Lung (tissue), 11 donors: ENCODE measurements at regions not wholly inside any gene's neighbourhood (a gene's known extent, or its start where the extent isn't known, plus 50 kb on each side); places are given as distances from the start of the nearest gene placed in this dataset.

Source experiments
- ATAC-seq: fragments of 200-7000 bp; cut with Tn5 transposase; one replicate; pipeline ENCODE4 v1.9.1; 2020; ENCODE audit warnings: moderate number of reproducible peaks; ENCODE audit not compliant: insufficient read depth, low FRiP score
- DNase-seq, 3 donors: peaks; one replicate each; pipeline ENCODE4 v3.0.0-alpha.2; 2013 to 2017
- H3K27ac ChIP-seq, 2 donors: one replicate each; pipeline ENCODE4 v1.5.1; 2013; ENCODE audit warnings: mild to moderate bottlenecking in 2 of 2, moderate library complexity in 2 of 2, control low read depth in 1 of 2, inconsistent platforms in 1 of 2, low read depth in 1 of 2, low read length in 1 of 2
- H3K27me3 ChIP-seq, 3 donors: one replicate each; pipeline ENCODE4 v1.5.1; 2013; ENCODE audit warnings: low read length in 2 of 3; ENCODE audit not compliant: control insufficient read depth in 3 of 3, insufficient read depth in 3 of 3
- H3K36me3 ChIP-seq, 4 donors: one replicate each; pipeline ENCODE4 v1.5.1; 2013; ENCODE audit warnings: low read length in 4 of 4, mild to moderate bottlenecking in 1 of 4, moderate library complexity in 1 of 4; ENCODE audit not compliant: control insufficient read depth in 4 of 4, insufficient read depth in 4 of 4
- H3K4me1 ChIP-seq, 5 donors: one replicate each; pipeline ENCODE4 v1.5.1; 2013; ENCODE audit warnings: low read length in 5 of 5, mild to moderate bottlenecking in 2 of 5, moderate library complexity in 1 of 5; ENCODE audit not compliant: control insufficient read depth in 5 of 5, insufficient read depth in 5 of 5
- H3K4me3 ChIP-seq: one replicate; pipeline ENCODE4 v1.5.1; 2013; ENCODE audit warnings: mild to moderate bottlenecking, control low read depth, moderate library complexity
- H3K9ac ChIP-seq, 2 donors: one replicate each; pipeline ENCODE4 v1.5.1; 2013; ENCODE audit warnings: low read length in 2 of 2, control low read depth in 1 of 2; ENCODE audit not compliant: insufficient read depth in 1 of 2
- H3K9me3 ChIP-seq, 4 donors: one replicate each; pipeline ENCODE4 v1.5.1; 2013; ENCODE audit warnings: low read length in 3 of 4, mild to moderate bottlenecking in 1 of 4, moderate library complexity in 1 of 4; ENCODE audit not compliant: control insufficient read depth in 4 of 4, insufficient read depth in 3 of 4
- CTCF ChIP-seq: IDR thresholded peaks from 2 replicates; pipeline ENCODE4 v1.5.1; 2012; ENCODE audit warnings: mild to moderate bottlenecking; ENCODE audit errors: control extremely low read depth, extremely low read depth
- WGBS, 2 donors: extraction: QIAGEN DNeasy Blood & Tissue Kit; methylation state at CpG; one replicate each; pipeline ENCODE4 v1.1.7; 2013; 5-methylcytosine and 5-hydroxymethylcytosine counted together
- donor health status: control.
- donor health status: control.
- donor health status: Bipolar disorder and iron deficiency.
- donor health status: healthy.
- donor health status: DM: yes; HTN: yes; CAD: no.

GRCh38 chr18:64365106-64365505 lies 216.2 kb upstream of the LINC00305 start:
- H3K9me3 ChIP-seq = peaks cover 0 to 5% (median 0%) of the 10 kb centered on the region in 4 donors
- no peak for TF ChIP-seq CTCF
- no peaks in the 10 kb centered on the region for H3K27me3 ChIP-seq
- no peak for ATAC-seq
- H3K4me3 ChIP-seq = no peak overlapping the region
- peaks cover 0 to 2% (median 0%) of the 10 kb centered on the region in 5 donors for H3K4me1 ChIP-seq
- no peaks in the 10 kb centered on the region for H3K36me3 ChIP-seq
- 53 to 62% methylated on average over 4 of the region's 4 CpGs for WGBS, 2 donors
- peak in 2 of 3 donors; percentile 15 to 21 for DNase-seq
- H3K9ac ChIP-seq = no peak overlapping the region
- no peak overlapping the region for H3K27ac ChIP-seq

GRCh38 chr18:64337673-64338072 lies 188.8 kb upstream of the LINC00305 start:
- Histone ChIP-seq H3K9ac (no peak overlapping the region), H3K27ac (no peak overlapping the region), H3K27me3 (no peaks in the 10 kb centered on the region), H3K36me3 (no peaks in the 10 kb centered on the region), H3K4me3 (no peak overlapping the region), H3K4me1 (no peaks in the 10 kb centered on the region), H3K9me3 (no peaks in the 10 kb centered on the region)
- ATAC-seq = no peak
- 91 to 96% methylated on average over 3 of the region's 3 CpGs for WGBS, 2 donors
- no peak for DNase-seq
- TF ChIP-seq CTCF = no peak

GRCh38 chr18:64337018-64337417 lies 188.1 kb upstream of the LINC00305 start:
- no peaks in the 10 kb centered on the region for H3K9me3 ChIP-seq
- 60 to 69% methylated on average over 2 of the region's 2 CpGs for WGBS, 2 donors
- DNase-seq (no peak), ATAC-seq (no peak)
- H3K36me3 ChIP-seq = no peaks in the 10 kb centered on the region
- no peak overlapping the region for H3K4me3 ChIP-seq
- no peak for TF ChIP-seq CTCF
- no peaks in the 10 kb centered on the region for H3K4me1 ChIP-seq
- H3K27ac ChIP-seq = no peak overlapping the region
- H3K27me3 ChIP-seq = no peaks in the 10 kb centered on the region
- H3K9ac ChIP-seq = no peak overlapping the region

- TF ChIP-seq CTCF = no peak
- Histone ChIP-seq H3K27me3 (no peaks in the 10 kb centered on the region), H3K9ac (no peak overlapping the region), H3K4me1 (no peaks in the 10 kb centered on the region), H3K4me3 (no peak overlapping the region), H3K27ac (no peak overlapping the region), H3K36me3 (no peaks in the 10 kb centered on the region), H3K9me3 (no peaks in the 10 kb centered on the region)
- ATAC-seq = no peak
- 84 to 87% methylated on average over 2 of the region's 2 CpGs for WGBS, 2 donors
- no peak for DNase-seq
Observed at GRCh38 chr18:64334748-64335147, 185.9 kb upstream of the LINC00305 start.
